COLO668 (cell line): ENCODE measurements at regions not wholly inside any gene's neighbourhood (a gene's known extent, or its start where the extent isn't known, plus 50 kb on each side); places are given as distances from the start of the nearest gene placed in this dataset.
"Not testable (repeated sequence)": the region's sequence is repeated elsewhere in the genome, so short reads cannot be mapped to it uniquely, and the experiment has no call there.

Experiments used
- DNase-seq: peaks from one replicate; lab custom pipeline; 2025; ENCODE audit not compliant: unreplicated experiment; lab: John Stamatoyannopoulos, UW

- DNase-seq: no peak
These were observed 368.6 kb downstream of the BCL11B start for GRCh38 chr14:98903371-98903770.

- DNase-seq: no peak
These were observed 367.3 kb downstream of the BCL11B start for GRCh38 chr14:98904677-98905076.

GRCh38 chr14:98906123-98906995, 365.6 kb downstream of the BCL11B start:
- DNase-seq: no peak

GRCh38 chr14:98907271-98907670, 364.7 kb downstream of the BCL11B start:
- DNase-seq: no peak

DNA sequence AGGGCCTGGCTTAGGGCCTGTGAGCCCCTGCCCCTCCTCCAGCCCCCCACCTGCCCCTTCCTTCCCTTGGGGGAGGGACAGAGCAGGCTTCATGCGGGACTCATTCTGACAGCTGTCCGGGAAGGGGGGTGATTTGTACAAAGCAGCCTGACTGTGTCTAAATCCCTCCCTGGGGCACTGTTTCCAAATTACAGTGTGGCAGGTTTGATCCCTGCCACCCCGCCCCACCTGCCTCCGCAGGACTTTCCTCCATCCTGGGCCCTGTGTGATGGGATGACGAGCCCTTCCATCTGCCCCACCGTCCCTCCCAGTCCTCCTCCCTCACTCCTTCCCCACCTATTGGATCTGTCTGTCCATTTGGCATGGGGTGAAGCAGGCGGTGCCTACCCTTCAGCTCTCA, 363.9 kb downstream of the BCL11B start:
- no peak for DNase-seq

GRCh38 chr14:98909251-98909944, 362.6 kb downstream of the BCL11B start:
- no peak for DNase-seq

GRCh38 chr14:98910061-98910460, 361.9 kb downstream of the BCL11B start:
- DNase-seq: no peak

DNA sequence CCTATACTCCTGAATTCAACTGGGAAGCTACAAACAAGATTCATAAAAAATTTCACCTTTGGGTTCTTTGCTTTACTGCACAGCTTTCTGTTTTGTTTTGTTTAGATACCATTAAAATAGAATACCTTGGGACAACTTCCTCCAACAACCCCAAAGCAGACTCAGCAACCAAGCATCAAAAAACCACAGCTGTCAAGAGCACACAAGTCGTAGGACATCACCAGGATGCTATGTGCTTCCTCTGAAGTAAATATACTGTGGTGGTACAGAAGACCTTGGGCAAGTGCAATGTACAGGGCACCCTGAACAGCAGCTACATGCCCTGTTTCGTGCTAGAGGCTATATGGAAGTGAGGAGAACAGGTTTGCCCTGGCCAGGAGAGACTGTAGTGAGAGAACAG, 359.3 kb downstream of the BCL11B start:
- no peak for DNase-seq

- no peak for DNase-seq
These were observed 357.9 kb downstream of the BCL11B start for GRCh38 chr14:98913967-98914650.

DNA sequence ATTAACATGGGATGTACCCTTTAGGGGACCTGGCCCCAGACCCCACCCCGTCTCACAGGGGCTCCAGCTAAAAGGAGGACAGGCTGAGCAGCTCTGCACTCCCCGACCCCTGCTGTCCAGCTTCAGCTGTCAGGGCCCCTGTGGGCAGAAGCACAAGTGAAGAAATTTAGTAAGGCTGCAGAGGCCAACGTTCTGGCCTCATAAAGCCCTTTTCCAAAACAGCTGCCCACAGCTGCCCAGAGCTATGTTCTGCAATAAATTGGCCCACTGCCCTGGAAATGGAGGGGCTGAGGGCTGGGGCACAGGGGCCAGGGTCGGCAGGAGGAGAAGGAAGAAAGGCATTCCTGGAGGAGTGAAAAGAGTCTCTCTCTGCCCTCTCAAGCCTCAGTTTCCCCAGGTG, 357.1 kb downstream of the BCL11B start:
- DNase-seq: no peak

DNA sequence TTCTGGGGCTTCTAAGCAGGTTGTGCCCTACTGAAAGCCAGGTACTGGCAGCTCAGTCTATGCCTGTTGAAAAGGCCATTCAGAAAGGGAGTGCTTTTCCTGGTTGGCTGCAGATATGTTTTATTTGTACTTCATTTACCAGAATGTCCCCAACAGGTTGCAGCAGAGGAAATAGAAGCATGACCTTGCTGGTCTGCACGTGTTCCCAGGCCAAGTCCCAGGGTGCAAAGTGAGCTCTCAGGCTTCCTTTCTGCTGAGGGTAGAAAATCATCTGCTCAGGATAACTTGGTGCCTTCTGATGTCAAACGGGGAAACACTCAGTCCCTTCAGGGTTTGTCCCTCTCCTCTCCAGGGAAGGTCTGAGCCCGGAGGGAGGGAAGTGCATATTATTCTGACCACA, 356.4 kb downstream of the BCL11B start:
- DNase-seq: no peak

GRCh38 chr14:98916036-98916435, 356.0 kb downstream of the BCL11B start:
- DNase-seq: no peak

DNA sequence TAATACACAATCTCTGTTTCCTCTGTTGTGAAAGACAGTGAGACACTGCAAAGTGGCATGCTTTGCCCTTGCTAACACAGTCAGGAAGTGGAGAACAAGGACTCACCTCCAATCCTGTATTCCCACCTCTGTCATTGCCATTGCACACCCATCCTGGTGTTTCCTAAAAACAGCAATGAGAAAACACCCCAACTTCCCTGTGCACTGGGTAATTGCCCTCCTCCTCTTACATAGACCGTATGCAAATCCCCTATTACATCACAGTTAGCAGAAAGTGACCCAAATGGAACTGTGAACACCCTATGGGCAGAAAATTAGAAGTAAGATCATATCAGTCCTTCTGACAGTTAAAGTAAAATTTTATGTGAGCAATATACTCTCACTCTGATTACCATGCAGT, 355.5 kb downstream of the BCL11B start:
- no peak for DNase-seq

DNA sequence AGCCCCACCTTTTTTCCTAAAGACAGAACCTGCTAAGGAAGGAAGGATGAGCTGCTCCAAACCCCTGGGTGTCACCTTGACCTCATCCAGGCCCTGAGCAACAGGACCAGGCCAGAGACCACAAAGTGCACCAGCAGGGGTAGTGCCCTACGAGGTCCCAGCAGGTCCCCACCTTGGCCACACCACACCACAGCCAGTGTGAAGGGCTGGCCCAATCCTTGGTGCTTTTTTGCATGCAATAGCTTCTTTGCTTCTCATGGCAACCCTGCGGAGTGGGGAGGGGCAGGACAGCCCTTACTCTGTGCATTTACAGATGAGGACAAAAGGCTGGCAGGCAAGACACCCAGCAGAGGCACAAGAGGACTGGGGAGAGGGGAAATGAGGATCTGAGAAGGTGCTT, 352.6 kb downstream of the BCL11B start:
- DNase-seq: no peak

DNA sequence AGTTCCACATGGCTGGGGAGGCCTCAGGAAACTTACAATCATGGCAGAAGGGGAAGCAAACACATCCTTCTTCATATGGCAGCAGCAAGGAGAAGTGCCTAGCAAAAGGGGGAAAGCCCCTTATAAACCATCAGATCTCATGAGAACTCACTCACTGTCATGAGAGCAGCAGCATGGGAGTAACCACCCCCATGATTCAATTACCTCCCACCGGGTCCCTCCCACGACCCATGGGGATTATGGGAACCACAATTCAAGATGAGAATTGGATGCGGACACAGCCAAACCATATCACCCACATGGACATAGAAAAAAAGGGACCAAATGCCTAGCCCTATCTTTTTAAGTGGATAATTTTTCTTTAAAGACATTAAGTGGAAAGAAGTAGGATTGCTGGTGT, 350.7 kb downstream of the BCL11B start:
- DNase-seq: not testable (repeated sequence)

GRCh38 chr14:98923596-98923995, 348.4 kb downstream of the BCL11B start:
- no peak for DNase-seq

DNA sequence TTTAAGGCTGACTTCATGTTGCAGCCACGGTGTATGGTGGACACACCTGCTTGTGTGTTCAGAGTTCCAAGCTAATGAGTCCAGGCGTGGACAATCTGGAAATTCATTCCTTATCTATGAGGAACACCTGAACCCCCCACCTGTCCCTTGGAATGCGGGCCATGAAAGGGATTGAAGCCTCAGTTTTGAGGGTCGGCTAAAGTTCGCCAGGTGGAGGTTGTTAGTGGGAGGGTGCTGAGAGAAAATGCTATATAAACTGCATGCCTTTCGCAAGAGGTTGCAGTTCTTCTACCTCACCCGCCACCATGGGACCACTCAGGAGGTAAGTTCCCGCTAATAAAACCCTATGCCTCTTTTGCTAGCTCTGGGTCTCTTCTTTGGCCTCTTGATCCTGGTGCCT, 348.0 kb downstream of the BCL11B start:
- no peak for DNase-seq

DNA sequence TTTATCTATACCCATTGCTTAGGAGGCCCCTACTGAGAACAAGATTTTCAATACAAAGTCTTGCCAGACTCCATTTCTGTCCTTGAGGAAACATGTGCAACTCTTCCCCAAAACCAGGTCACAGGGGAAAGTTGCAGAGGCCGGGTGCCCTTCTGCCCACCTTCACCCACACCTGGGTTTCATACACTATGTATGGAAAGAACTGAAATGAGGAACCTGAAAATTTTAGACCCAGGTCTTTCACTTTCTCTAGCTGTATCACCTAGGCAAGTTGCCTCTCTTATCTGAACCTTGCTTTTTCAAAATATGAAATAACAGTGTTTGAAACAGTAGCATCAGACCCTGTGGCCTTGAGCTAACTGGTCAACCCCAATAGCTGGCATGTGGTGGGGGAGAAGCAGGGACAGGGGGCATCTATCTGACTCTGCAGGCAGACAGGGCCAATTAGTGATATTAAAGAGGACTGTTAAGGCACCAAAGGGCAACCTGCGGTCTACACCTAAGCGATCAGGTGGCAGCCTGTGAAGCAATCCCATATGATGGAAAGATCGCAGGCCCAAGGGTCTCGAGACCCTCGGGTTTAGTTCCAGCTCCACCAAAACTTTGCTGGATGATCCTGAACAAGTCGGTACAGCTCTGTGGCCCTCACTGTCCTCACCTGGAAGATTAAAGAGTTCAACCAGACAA, 346.5 kb downstream of the BCL11B start:
- DNase-seq: no peak

GRCh38 chr14:98926146-98926545, 345.9 kb downstream of the BCL11B start:
- no peak for DNase-seq

DNA sequence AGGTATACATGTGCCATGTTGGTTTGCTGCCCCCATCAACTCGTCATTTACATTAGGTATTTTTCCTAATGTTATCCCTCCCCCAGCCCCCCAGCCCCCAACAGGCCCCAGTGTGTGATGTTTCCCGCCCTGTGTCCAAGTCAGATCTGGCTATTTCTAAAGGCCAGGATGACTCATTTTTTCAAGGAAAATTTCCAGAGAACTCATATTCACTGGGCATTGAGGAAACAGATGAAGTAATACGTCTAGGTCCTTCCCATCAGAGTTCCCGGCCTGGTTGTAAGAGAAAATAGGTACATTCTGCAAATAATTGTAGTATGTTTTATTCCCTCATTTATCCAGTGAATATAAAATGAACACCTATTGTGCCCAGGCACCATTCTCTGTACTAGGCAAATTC, 345.2 kb downstream of the BCL11B start:
- DNase-seq: no peak

DNA sequence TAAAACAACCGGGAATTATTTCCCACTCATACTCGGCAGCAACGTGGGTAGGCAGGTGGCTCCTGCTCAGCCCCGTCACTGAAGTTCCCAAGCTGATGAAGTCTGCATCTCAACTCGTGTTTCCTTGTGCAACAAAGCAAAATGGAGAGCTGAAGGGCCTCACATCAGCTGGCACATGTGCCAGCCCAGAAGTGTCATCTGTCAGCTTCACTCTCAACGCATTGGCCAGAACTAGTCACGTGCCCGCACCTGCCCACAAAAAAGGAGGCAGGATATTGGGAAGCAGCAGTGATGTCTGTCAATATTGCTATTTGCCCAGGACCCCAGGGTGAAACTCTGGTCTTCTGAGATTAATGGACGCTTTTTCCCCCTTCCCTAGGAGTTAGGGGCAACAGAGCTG, 344.0 kb downstream of the BCL11B start:
- no peak for DNase-seq
